ENCODE measurements at regions not wholly inside any gene's neighbourhood (a gene's known extent, or its start where the extent isn't known, plus 50 kb on each side); places are given as distances from the start of the nearest gene placed in this dataset.

DNA sequence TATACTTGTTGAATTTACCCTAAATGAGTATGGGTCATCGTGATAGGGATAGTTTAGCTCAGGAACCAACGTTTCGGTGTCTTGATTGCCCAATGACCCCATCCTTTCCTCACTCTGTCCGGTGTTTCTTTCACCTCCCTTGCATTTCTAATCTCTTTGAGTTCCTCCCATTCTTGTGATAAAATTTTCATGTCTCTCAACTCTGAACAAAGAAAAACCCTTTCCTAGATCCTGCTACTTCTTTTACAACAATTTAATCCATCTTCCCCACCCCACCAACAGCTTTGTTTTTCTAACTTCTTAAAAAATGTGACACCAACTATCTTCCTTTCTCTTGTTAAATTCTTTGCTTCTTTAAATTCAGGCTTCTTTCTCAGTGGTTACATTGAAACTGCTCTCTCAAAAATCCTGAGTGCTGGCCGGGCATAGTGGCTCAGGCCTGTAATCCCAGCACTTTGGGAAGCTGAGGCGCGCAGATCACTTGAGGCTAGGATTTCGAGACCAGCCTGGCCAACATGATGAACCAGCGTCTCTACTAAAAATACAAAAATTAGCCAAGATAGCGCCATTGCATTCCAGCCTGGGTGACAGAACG, 130.3 kb upstream of the MINDY3 start:
- TF ChIP-seq CTCF (IDR thresholded peaks at IDR 0.05; ENCODE audit: control extremely low read depth, extremely low read depth, low read depth, missing control alignments) = no peak
- ChIA-PET POLR2A (no interaction called here), CTCF (interaction anchor here (1.8 kb wide), 1 partner anchor 18 kb away, joined by 4 read pairs; no protein-coding TSS in a partner anchor)
- DNase-seq (ENCODE audit: extremely low spot score) = no peak

GRCh38 chr10:15997313-15997712, 137.0 kb upstream of the MINDY3 start:
- CTCF ChIA-PET = interaction anchor here (1.2 kb wide), 1 partner anchor 20 kb away, joined by 3 read pairs; no protein-coding TSS in a partner anchor

DNA sequence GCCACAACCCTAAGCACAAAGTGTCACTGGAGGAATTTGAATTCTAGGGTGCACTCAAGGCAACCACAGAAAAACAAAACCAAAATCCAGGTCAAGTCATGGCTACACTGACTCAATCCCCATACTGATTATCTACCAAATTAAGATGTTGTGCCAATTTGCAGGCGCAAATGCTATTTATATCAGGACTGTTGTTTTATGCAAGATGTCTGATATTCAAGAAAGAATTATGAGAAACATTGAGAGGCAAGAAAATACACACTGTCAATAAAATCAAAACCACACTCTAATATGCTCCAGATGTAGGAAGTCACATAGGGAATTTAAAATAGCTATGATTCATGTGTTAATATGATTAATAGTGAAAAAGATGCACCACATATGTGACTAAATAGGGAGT, 141.3 kb upstream of the MINDY3 start:
- TF ChIP-seq CTCF (IDR thresholded peaks at IDR 0.05; ENCODE audit: control extremely low read depth, extremely low read depth, low read depth, missing control alignments) = no peak
- DNase-seq (ENCODE audit: extremely low spot score) = no peak
- ChIA-PET POLR2A (no interaction called here), CTCF (no interaction called here)

More at GRCh38 chr10:15997313-15997712, 137.0 kb upstream of the MINDY3 start:
- POLR2A ChIA-PET = no interaction called here
- DNase-seq (ENCODE audit: extremely low spot score) = no peak
- TF ChIP-seq CTCF (IDR thresholded peaks at IDR 0.05; ENCODE audit: control extremely low read depth, extremely low read depth, low read depth, missing control alignments) = no peak

DNA sequence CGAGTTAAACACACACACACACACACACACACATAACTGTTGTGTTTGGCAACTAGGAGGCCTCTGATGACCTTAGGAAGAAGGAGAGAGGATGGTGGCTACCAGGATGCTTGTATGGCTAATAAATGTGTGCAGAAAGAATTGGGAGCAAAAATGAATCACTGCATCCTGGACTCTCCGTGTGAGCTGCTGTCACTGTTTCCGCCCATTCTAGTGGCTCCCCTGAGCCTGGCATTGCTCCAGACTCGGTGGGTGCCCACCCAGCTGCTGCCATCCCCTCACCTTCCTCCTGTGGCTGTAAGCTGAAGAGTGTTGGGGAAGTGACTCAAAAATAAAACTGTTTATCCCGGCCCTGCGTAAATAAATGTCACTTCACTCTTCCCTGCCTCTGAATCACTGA, 149.5 kb upstream of the MINDY3 start:
- TF ChIP-seq CTCF (IDR thresholded peaks at IDR 0.05; ENCODE audit: control extremely low read depth, extremely low read depth, low read depth, missing control alignments) = no peak
- no peak for DNase-seq (ENCODE audit: extremely low spot score)
- POLR2A ChIA-PET = no interaction called here
- CTCF ChIA-PET = no interaction called here

DNA sequence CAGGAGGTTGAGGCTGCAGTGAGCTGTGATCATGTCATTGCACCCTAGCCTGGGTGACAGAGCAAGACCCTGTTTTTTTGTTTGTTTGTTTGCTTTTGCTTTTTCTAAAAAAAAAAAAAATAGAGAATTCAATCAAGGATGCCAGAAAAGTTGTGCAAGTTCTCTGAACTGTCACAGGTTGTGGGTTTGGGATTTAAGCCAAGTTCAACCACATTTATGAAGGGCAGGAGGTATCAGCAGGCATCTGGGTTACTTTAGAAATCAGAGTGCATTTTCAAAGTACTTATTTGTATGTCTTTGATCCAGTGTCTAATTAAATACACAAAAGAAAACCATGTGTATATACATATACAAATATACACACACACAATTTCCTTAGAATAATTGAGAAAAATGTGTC, 151.2 kb upstream of the MINDY3 start:
- ChIA-PET POLR2A (no interaction called here), CTCF (no interaction called here)
- TF ChIP-seq CTCF (IDR thresholded peaks at IDR 0.05; ENCODE audit: control extremely low read depth, extremely low read depth, low read depth, missing control alignments) = no peak
- no peak for DNase-seq (ENCODE audit: extremely low spot score)

- ChIA-PET CTCF (no interaction called here), POLR2A (no interaction called here)
These were observed 154.2 kb upstream of the MINDY3 start for GRCh38 chr10:16014469-16014868.

More at GRCh38 chr10:16014469-16014868, 154.2 kb upstream of the MINDY3 start:
- DNase-seq (ENCODE audit: extremely low spot score) = no peak
- no peak for TF ChIP-seq CTCF (IDR thresholded peaks at IDR 0.05; ENCODE audit: control extremely low read depth, extremely low read depth, low read depth, missing control alignments)

All from GM10248 (cell line).